ENCODE measurements at regions not wholly inside any gene's neighbourhood (a gene's known extent, or its start where the extent isn't known, plus 50 kb on each side); places are given as distances from the start of the nearest gene placed in this dataset.

GRCh38 chr15:31446546-31446945 is 119.9 kb downstream of the KLF13 start:
- TF ChIP-seq CTCF (IDR thresholded peaks at IDR 0.05; ENCODE audit: insufficient read depth, missing control alignments), result no peak
- no peak for FAIRE-seq
- no peak for DNase-seq (ENCODE audit: insufficient read length, low spot score)

GRCh38 chr15:31447931-31448634 is 121.4 kb downstream of the KLF13 start:
- FAIRE-seq, result no peak
- TF ChIP-seq CTCF (IDR thresholded peaks at IDR 0.05; ENCODE audit: insufficient read depth, missing control alignments), result no peak

GRCh38 chr15:31448635-31448979 is 122.0 kb downstream of the KLF13 start:
- TF ChIP-seq CTCF (IDR thresholded peaks at IDR 0.05; ENCODE audit: insufficient read depth, missing control alignments), result no peak
- DNase-seq (ENCODE audit: insufficient read length, low spot score) (no peak), FAIRE-seq (no peak)

More at GRCh38 chr15:31447931-31448634, 121.4 kb downstream of the KLF13 start:
- no peak for DNase-seq (ENCODE audit: insufficient read length, low spot score)

GRCh38 chr15:31452595-31453557 is 126.2 kb downstream of the KLF13 start:
- DNase-seq (ENCODE audit: insufficient read length, low spot score) (no peak), FAIRE-seq (no peak)
- no peak for TF ChIP-seq CTCF (IDR thresholded peaks at IDR 0.05; ENCODE audit: insufficient read depth, missing control alignments)

- no peak for FAIRE-seq
These were observed 127.1 kb downstream of the KLF13 start for GRCh38 chr15:31453558-31454318.

GRCh38 chr15:31455499-31455898 is 128.9 kb downstream of the KLF13 start:
- no peak for FAIRE-seq
- no peak for DNase-seq (ENCODE audit: insufficient read length, low spot score)
- TF ChIP-seq CTCF (IDR thresholded peaks at IDR 0.05; ENCODE audit: insufficient read depth, missing control alignments), result no peak

More at GRCh38 chr15:31453558-31454318, 127.1 kb downstream of the KLF13 start:
- no peak for TF ChIP-seq CTCF (IDR thresholded peaks at IDR 0.05; ENCODE audit: insufficient read depth, missing control alignments)
- no peak for DNase-seq (ENCODE audit: insufficient read length, low spot score)
